Left lobe of liver (tissue), 2 donors: ENCODE measurements at regions not wholly inside any gene's neighbourhood (a gene's known extent, or its start where the extent isn't known, plus 50 kb on each side); places are given as distances from the start of the nearest gene placed in this dataset.
"Not testable (repeated sequence)": the region's sequence is repeated elsewhere in the genome, so short reads cannot be mapped to it uniquely, and the experiment has no call there.

Source experiments
- ATAC-seq: fragments of 200-7000 bp; cut with Tn5 transposase; one replicate; pipeline ENCODE4 v1.9.1; 2020; ENCODE audit warnings: mild to moderate bottlenecking, moderate library complexity
- DNase-seq: peaks from one replicate; pipeline ENCODE4 v3.0.0-alpha.2; 2020; ENCODE audit warnings: low spot score
- donor health status: DM: no; HTN: no; CAD: no; lungs with moderate emphysema.
- donor health status: DM: no; HTN: yes; CAD: no.

DNA sequence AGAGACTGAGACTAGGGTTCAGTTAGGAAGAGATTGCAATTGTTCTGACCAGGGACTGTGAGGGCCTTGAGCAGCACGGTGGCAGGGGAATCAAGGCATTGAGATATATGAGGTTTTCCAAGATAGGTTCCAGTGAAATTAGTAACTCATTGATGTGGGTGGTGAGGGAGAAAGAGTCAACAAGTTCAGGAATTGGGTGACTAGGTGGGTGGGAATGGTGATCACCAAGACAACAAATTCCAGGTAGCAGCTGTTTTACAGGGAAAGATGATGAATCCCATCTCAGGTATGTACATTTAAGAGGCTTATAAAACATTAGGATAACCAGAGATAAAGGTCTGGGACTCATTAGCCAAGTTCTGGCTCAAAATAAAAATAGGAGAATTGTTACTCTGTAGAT is 251.5 kb upstream of the MGAT5 start:
- DNase-seq = no peak
- no peak for ATAC-seq

DNA sequence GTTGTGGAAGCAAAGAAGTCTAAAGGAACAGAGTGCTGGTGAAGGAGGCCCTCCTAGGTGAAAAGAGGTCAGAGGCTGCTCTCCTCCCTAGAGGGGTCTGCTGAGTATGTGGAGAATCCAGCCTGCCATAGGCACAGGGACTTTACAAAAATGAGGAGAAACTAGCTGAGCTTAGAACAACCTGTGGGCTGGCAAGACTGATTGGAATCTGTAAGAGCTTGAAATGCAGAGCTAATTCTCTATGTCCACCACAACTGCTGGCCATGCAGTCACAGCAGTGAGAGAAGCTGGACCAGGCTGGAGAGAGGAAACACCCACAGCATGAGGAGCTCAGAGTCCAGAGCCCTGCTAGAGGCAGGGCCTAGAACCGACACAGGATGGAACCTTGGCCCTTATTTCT is 251.0 kb upstream of the MGAT5 start:
- ATAC-seq = no peak
- DNase-seq = no peak

DNA sequence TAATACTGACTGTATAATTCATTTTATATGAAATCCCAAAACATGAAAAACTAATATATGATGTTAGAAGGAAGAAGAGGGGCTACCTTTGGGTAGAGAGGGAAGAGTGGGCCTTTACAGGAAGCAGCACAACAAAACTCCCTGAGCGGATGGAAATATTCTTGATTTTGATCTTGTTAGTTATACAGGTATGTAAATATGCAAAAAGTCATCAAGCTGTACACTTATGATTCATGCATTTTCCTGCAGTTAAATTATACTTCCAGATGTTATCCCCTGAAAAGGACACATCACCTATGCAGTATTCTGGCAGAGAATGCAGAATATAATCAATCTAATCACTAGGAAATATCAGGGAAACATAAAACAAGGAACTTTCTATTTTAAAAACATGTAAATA is 249.4 kb upstream of the MGAT5 start:
- no peak for ATAC-seq
- no peak for DNase-seq

DNA sequence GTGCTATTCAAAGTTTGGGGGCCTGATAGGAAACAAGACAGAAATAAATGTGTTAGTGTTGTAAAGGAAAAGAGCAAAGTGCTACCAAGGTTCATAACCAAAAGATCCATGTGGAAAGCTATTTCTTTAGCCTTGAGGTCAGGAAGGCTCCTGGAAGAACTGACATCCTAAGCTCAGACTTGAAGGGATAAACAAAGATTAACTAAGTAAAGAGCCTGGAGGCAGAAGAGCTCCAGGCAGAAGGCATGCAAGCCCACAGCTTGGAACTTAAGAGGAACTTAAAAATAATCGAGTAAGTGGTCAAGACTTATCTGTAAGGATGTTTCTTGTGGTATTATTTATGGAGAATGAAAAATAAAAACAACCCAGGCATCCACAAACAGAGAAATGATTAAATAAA is 245.0 kb upstream of the MGAT5 start:
- DNase-seq (no peak), ATAC-seq (no peak)

DNA sequence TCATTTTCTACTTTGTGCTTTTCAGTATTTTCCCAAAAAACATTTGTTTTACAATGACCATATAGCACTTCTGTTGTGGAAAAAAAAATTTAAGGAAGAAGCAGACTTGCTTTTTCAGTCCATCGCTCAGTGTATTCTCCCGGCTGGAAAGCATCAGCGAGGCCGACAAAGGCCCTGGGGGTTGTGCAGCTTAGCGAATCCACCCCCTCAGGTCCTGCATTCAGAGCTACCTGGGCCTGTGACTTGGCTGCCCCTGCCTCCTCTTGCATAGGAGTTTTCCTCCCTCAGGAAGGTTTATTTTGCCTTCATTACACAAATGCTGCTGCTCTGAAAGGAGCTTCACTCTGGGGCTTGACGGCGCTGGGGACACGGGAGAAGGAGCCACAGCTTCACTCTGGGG is 244.4 kb upstream of the MGAT5 start:
- no peak for DNase-seq
- no peak for ATAC-seq

DNA sequence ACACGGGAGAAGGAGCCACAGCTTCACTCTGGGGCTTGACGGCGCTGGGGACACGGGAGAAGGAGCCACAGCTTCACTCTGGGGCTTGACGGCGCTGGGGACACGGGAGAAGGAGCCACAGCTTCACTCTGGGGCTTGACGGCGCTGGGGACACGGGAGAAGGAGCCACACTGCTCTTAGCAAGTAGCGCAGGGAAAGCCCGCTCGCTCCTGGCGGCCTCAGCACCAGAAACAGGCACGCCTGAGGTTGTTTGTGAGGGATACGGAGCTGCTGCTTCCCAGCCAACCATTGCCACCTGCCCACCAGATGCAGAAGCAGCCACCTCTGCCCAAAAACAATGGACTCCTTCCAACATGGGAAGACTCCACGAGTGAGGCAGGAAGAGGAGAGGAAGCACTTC is 244.0 kb upstream of the MGAT5 start:
- DNase-seq, ATAC-seq: not testable (repeated sequence)

DNA sequence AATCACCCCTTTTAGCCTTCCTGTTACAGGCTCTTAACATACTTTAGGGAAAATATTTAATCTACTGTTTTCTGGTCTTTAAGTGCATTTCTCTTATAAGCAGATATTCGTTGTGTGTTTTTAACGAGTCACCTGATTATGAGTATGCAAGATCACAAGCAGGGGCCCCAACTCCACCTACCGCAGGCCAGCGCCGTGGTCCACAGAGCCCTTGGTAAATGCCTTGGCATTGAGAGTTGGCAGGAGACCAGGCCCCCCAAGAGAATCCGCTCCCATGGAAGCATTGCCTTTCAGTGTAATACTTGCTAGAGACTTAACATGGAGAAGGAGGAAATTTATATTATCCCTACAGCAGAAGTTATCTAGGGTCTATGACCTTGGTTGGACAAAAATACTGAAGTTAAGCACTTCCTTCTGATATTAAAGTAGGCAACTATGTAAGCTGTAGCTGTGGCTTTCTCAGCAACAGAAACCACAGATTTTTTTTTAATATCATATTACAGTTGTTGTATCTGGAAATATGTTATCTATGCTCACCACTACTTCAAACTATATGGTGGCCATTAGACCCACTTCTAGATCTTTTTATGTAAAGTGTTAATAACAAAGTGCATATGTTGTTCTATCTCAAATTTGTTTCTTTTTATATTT is 241.8 kb upstream of the MGAT5 start:
- ATAC-seq (no peak), DNase-seq (no peak)

DNA sequence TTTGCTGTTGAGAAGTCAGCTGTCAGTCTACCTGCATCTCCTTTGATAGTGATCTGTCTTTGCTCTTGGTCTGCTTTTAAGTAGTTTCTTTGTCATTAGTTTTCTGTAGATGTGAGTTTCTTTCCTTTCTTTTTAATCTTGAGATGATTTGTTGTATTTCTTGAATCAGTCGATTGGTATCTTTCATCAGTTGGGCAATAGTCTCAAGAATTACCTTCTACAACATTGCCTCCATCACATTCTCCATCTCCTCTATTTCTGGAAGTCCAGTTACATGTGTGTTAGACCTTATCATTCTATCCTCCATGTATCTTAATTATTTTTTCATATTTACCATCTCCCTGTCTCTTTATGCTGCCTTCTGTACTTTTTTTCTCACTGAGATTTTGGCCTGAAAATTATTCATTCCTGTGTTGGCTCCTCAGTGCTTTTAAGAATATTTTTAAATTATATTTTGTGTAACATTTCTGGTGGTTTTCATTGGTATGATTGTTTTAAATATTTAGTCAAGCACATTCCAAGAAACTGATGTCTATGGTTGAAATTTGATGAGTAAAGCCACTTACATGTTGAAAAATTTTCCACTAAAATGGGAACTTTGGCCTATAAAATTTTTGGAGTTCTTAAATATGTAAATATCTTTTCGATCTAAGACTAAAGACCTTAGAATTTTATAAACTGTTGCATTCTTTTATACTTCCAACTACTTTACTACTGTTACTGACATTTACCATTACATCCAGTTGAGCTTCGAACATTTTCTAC is 239.5 kb upstream of the MGAT5 start:
- DNase-seq (no peak), ATAC-seq (no peak)

DNA sequence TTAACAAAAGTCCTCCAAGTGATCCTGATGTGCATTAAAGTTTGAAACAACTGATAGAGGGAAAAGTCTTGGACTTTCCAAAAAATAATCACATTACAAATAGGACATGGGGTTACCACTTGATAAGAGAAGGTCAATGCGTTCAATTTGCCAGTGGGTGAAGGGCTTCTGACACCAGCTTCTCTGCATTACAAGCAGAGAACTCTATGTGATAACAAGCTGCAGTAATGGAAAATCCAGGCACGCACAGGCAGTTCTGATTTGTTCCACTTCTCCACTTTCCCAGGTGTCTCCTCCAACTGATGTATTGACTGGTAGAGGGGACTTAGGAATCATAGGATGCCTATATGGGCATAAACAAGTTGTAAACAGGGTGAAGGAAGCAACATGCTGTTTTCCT is 234.0 kb upstream of the MGAT5 start:
- ATAC-seq (no peak), DNase-seq (no peak)

DNA sequence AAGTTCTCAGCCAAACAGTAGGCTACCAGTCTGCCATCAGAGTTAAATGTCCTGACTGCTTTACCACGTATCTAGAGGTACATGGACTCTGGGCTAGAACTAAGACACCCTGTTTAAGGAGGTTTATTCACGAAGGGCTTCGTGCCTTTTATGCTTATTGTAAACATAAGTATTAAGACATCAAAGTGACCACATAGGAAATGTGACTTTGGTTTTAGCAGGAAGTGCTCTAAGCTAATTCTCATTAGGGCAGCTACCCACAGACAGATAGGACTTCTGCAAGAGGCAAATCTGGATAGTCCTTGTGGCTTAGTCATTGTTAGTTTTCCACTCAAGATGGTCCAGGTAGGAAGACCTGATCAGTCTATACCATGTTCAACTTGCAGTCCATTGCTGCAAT is 233.3 kb upstream of the MGAT5 start:
- no peak for DNase-seq
- no peak for ATAC-seq

DNA sequence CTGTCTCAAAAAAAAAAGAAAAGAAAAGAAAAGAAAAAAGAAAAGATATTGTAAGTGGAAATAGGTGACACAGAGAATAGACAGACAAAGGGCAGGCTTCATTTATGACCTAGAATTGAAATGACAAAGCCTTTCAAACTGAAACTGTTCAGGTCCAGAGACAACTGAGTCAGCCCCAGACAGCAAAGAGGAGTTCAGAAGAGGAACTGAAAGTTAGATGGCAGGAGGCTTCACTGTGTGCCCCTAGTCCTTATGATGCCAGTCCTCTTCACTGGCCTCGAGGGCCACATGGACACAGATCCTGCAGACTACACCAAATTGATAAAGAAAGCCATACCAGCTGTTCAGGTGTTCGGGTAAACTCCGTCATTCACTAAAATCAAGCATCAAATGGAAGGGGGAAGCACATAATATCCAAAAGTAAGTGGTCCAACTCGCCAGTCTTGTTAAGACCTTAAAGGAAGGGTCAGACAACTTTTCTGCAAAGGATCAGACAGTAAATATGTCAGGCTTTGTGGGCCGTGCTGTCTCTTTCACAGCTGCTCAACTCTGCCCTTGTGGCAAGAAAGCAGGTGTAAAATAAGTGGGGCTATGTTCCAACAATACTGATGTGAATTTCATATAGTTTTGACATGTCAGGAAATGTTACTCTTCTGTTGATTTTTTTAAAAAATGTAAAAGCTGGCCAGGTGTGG is 231.9 kb upstream of the MGAT5 start:
- no peak for ATAC-seq
- DNase-seq = no peak

DNA sequence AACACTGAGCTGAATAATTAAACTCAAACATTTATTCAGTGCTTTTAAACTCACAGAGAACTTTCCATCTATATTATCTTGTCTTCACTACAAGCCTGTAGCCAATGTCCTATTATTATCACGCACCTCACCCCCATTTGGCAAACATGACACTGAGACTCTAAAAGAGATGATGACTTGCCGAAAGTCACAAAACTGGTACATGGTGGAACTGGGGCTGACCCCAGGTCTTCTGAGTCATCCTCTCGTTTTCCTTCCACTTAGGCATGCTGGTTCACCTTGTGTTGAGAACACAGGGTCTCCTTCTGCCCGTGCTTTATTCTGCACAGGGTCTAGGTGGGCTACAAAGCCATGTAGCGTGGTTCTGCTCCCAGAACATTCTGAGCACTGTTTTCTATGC is 230.0 kb upstream of the MGAT5 start:
- DNase-seq = no peak
- no peak for ATAC-seq

DNA sequence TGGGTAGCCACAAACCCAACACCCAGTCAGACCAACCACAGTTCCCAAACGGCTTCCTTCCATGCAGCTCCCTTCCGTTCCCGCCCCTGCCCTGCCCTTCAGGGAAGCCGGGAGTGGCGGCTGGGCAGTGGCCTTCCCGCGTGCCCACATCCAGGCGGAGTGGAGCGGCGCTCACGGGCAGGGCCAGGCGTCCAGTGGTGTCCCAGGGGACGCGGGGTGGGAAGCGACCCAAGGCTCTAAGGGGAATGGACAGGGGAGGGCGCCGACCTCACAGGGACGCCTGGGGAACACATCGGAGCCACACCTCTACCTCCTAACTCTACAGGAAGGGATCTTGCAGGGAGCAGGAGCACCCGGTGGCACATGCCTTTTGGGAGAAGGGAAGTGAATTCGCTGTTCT is 225.9 kb upstream of the MGAT5 start:
- ATAC-seq (peak; percentile 14), DNase-seq (no peak)

DNA sequence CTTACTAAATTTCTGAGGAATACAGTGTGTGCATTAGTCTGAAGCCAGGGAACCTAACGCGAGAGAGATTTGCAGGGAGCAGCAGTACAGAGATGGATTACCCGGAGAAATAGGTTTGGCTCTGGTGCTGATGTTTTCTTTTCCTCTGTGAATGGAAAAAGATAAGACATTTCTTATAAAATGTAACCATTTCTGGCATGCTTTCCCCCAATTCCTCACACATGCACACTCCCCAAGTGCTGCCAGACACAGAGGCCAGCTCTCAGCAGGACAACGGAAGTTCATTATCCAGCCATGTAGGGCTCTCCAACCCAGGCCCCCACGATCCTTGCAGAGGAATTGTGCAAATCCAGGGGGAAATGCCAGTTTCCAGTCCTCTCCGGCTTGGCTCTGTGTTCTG is 224.5 kb upstream of the MGAT5 start:
- DNase-seq (no peak), ATAC-seq (no peak)

DNA sequence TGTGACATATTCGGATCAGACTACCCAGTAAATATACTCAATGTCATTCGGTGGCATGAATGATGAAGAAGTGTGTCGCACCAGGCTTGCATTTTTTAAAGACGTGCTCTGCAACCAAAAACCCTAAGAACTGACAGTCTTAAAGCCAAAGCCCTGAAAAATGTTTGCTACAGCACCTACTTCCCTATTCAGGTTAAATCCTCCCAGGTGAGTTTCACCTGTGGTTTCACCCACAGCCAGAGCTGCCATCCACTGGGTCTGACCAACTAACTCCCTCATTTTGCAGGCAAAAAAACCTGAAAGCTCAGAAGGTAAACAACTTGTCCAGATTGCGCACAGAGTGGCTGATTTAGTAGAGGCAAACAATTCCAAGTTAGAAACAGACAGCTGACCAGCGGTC is 222.3 kb upstream of the MGAT5 start:
- ATAC-seq (no peak), DNase-seq (no peak)

DNA sequence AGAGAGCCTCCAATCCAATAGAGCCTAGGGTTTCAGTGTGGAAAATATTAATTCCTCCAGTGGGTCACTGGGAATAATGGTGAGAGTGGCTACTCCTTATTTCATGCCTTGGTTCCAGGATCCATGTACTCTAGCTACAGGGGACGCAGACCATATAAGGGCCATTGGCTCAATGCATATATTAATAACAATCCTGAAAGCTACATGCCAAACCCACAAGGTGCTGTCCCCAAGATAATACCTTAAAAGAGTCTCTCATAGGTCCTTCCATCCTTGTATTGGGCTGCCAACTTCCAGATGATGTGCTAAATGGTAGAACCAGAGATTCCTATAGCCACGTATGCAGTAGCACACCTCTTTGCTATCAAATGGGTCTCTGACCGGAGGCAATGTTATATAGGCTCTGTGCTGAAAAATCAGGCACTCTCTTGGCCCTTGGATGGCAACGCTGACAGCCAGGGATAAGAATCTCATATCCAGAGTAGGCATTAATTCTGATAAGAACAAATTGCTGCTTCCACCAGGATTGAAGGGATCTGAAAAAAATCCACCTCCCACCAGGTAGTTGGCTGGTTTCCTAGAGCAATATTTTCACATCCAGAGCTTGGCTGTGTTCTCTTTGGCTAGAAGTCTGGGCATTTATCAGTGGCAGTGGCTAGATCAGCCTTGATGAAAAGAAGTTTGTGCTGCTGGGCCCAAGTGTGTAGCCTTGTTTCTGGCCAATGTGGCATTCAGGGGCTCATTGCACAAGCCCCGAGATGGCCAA is 218.1 kb upstream of the MGAT5 start:
- ATAC-seq = no peak
- DNase-seq = no peak

DNA sequence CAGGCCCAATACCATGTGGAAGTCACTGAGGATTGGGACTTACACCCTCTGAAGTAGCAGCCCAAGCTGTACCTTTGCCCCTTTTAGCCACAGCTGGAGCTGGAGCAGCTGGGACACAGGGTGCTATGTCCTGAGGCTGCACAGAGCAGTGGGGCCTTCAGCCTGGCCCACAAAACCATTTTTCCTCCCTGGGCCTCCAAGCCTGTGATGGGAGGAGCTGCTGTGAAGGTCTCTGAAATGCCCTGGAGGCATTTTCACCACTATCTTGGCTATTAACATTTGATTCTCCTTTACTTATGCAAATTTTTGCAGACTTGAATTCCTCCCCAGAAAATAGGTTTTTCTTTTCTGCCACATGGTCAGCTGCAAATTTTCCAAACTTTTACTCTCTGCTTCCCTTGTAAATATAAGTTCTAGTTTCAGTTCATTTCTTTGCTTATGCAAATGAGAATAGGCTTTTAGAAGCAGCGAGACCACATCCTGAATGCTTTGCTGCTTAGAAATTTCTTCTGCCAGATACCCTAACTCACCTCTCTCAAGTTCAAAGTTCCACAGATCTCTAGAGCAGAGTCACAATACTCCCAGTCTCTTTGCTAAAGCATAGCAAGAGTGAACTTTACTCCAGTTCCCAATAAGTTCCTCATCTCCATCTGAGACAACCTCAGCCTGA is 213.8 kb upstream of the MGAT5 start:
- DNase-seq (no peak), ATAC-seq (no peak)

DNA sequence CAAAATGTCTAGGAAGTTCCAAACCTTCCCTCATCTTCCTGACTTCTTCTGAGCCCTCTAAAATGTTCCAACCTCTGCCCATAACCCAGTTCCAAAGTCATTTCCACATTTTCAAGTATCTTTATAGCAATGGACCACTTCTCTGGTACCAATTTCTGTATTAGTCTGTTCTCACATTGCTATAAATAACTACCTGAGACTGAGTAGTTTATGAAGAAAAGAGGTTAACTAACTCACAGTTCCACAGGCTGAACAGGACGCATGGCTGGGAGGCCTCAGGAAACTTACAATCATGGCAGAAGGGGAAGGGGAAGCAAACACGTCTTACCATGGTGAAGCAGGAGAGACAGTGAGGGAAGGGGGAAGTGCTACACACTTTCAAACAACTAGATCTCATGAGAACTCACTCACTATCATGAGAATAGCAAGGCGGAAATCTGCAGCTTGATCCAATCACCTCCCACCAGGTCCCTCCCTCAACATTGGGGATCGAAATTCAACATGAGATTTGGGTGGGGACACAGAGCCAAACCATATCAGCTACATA is 213.2 kb upstream of the MGAT5 start:
- not testable (repeated sequence) for ATAC-seq, DNase-seq

DNA sequence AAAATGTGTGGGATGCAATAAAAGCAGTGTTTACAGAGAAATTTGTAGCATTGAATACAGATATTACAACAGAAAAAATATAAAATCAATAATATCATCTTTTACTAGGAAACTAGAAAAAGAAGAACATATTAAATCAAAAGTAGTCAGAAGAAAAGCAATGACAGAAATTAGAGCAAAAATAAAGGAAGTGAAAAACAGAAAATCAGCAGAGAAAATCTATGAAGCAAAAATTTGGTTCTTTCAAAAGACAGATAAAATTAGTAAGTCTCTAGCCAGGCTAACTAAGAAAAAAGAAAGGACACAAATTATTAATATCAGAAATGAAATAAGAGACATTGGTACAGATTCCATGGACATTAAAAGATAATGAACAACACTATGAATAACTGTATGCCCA is 212.0 kb upstream of the MGAT5 start:
- no peak for DNase-seq
- no peak for ATAC-seq

DNA sequence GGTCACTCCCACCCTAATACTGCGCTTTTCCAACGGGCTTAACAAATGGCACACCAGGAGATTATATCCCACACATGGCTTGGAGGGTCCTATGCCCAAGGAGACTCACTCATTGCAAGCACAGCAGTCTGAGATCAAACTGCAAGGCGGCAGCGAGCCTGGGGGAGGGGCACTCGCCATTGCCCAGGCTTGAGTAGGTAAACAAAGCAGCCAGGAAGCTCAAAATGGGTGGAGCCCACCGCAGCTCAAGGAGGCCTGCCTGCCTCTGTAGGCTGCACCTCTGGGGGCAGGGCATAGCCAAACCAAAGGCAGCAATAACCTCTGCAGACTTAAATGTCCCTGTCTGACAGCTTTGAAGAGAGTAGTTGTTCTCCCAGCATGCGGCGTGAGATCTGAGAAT is 210.8 kb upstream of the MGAT5 start:
- ATAC-seq, DNase-seq: not testable (repeated sequence)

DNA sequence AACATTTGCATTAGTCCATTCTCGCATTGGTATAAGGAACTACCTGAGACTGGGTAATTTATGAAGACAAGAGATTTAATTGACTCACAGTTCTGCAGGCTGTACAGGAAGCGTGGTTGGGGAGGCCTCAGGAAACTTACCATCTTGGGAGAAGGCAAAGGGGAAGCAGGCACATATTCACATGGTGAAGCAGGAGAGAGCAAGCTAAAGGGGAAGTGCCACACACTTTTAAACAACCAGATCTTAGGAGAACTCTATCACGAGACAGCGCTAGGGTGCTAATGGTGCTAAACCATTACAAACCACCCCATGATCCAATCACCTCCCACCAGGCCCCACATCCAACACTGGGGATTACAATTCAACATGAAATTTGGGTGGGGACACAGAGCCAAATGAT is 201.7 kb upstream of the MGAT5 start:
- no peak for ATAC-seq
- no peak for DNase-seq
